H9 (cell line): ENCODE measurements at regions not wholly inside any gene's neighbourhood (a gene's known extent, or its start where the extent isn't known, plus 50 kb on each side); places are given as distances from the start of the nearest gene placed in this dataset.

Experiments used
- DNase-seq: peaks from one replicate; pipeline ENCODE4 v3.0.0-alpha.2; 2017
- H2AFZ ChIP-seq: one replicate; pipeline ENCODE4 v1.6.1; 2013; ENCODE audit warnings: mild to moderate bottlenecking, low read length, control low read depth, moderate library complexity
- H2AK5ac ChIP-seq: 2 replicates; pipeline ENCODE4 v1.6.1; 2013; ENCODE audit warnings: low read length, control low read depth, mixed read lengths; ENCODE audit not compliant: insufficient read length
- H2BK120ac ChIP-seq: one replicate; pipeline ENCODE4 v1.6.1; 2013; ENCODE audit warnings: low read depth, mild to moderate bottlenecking, low read length, control low read depth, inconsistent platforms; ENCODE audit not compliant: poor library complexity, severe bottlenecking
- H2BK12ac ChIP-seq: 2 replicates; pipeline ENCODE4 v1.6.1; 2013; ENCODE audit warnings: low read length, control low read depth, mixed read lengths, low read depth; ENCODE audit not compliant: insufficient read length
- H2BK15ac ChIP-seq: 2 replicates; pipeline ENCODE4 v1.6.1; 2013; ENCODE audit warnings: low read depth, low read length, control low read depth
- H2BK20ac ChIP-seq: one replicate; pipeline ENCODE4 v1.6.1; 2013; ENCODE audit warnings: low read depth, mild to moderate bottlenecking, low read length, control low read depth, inconsistent platforms; ENCODE audit not compliant: poor library complexity, severe bottlenecking
- H2BK5ac ChIP-seq: 2 replicates; pipeline ENCODE4 v1.6.1; 2013; ENCODE audit warnings: low read length, control low read depth, mixed read lengths; ENCODE audit not compliant: insufficient read length
- H3K14ac ChIP-seq: 2 replicates; pipeline ENCODE4 v1.6.1; 2013; ENCODE audit warnings: low read length, control low read depth; ENCODE audit not compliant: insufficient read depth
- H3K18ac ChIP-seq: 2 replicates; pipeline ENCODE4 v1.6.1; 2013; ENCODE audit warnings: low read depth, mild to moderate bottlenecking, mixed read lengths, low read length, control low read depth; ENCODE audit not compliant: insufficient read length
- H3K23ac ChIP-seq: 2 replicates; pipeline ENCODE4 v1.6.1; 2013; ENCODE audit warnings: low read length, control low read depth, mixed read lengths, low read depth; ENCODE audit not compliant: insufficient read length
- H3K23me2 ChIP-seq: 2 replicates; pipeline ENCODE4 v1.6.1; 2013; ENCODE audit warnings: low read depth, mild to moderate bottlenecking, mixed read lengths, low read length, control low read depth; ENCODE audit not compliant: insufficient read length, poor library complexity, severe bottlenecking
- H3K27ac ChIP-seq: 2 replicates; pipeline ENCODE4 v1.5.1; 2013; ENCODE audit warnings: low read length, control low read depth, mixed read lengths, low read depth; ENCODE audit not compliant: insufficient read length
- H3K27me3 ChIP-seq: 2 replicates; pipeline ENCODE4 v1.6.1; 2013; ENCODE audit warnings: low read length, control low read depth, inconsistent platforms; ENCODE audit not compliant: insufficient read depth
- H3K4ac ChIP-seq: 2 replicates; pipeline ENCODE4 v1.6.1; 2013; ENCODE audit warnings: low read depth, mild to moderate bottlenecking, control low read depth, inconsistent platforms, low read length, moderate library complexity
- H3K4me1 ChIP-seq: 2 replicates; pipeline ENCODE4 v1.6.1; 2013; ENCODE audit warnings: low read length, control low read depth, inconsistent platforms; ENCODE audit not compliant: insufficient read depth
- H3K4me2 ChIP-seq: 2 replicates; pipeline ENCODE4 v1.6.1; 2013; ENCODE audit warnings: low read length, control low read depth, mixed read lengths; ENCODE audit not compliant: insufficient read length, insufficient read depth
- H3K56ac ChIP-seq: 2 replicates; pipeline ENCODE4 v1.6.1; 2013; ENCODE audit warnings: low read depth, mild to moderate bottlenecking, mixed read lengths, low read length, control low read depth; ENCODE audit not compliant: insufficient read length
- H3K79me1 ChIP-seq: 2 replicates; pipeline ENCODE4 v1.6.1; 2013; ENCODE audit warnings: low read depth, mild to moderate bottlenecking, moderate library complexity, low read length, control low read depth, inconsistent platforms; ENCODE audit not compliant: insufficient read depth, poor library complexity, severe bottlenecking
- H3K79me2 ChIP-seq: 2 replicates; pipeline ENCODE4 v1.6.1; 2013; ENCODE audit warnings: low read length, control low read depth, inconsistent platforms; ENCODE audit not compliant: insufficient read depth
- H3K9ac ChIP-seq: 2 replicates; pipeline ENCODE4 v1.6.1; 2013; ENCODE audit warnings: low read length, control low read depth, mixed read lengths; ENCODE audit not compliant: insufficient read length; ENCODE audit errors: extremely low read depth
- H3K9me3 ChIP-seq: one replicate; pipeline ENCODE4 v1.6.1; 2013; ENCODE audit warnings: low read depth, low read length, inconsistent platforms; ENCODE audit not compliant: control insufficient read depth
- H3T11ph ChIP-seq: one replicate; pipeline ENCODE4 v1.6.1; 2013; ENCODE audit warnings: mild to moderate bottlenecking, low read length, control low read depth, inconsistent platforms
- H4K20me1 ChIP-seq: one replicate; pipeline ENCODE4 v1.6.1; 2013; ENCODE audit not compliant: control insufficient read depth, insufficient read length, insufficient read depth
- H4K5ac ChIP-seq: 2 replicates; pipeline ENCODE4 v1.6.1; 2013; ENCODE audit warnings: low read depth, mild to moderate bottlenecking, mixed read lengths, low read length, control low read depth; ENCODE audit not compliant: insufficient read length
- H4K8ac ChIP-seq: replicated peaks from 2 replicates; pipeline ENCODE4 v1.6.1; 2013; ENCODE audit warnings: low read length, control low read depth, mixed read lengths, low read depth; ENCODE audit not compliant: insufficient read length
- H4K91ac ChIP-seq: 2 replicates; pipeline ENCODE4 v1.6.1; 2013; ENCODE audit warnings: low read depth, mild to moderate bottlenecking, moderate library complexity, mixed read lengths, low read length, control low read depth; ENCODE audit not compliant: insufficient read length
- H3K27ac Mint-ChIP-seq, 3 experiments: 2 replicates in 2 of 3; 3 replicates in 1 of 3; pipeline ENCODE4 v1.8.0; 2020 to 2021; ENCODE audit warnings: mixed read lengths in 3 of 3, mild to moderate bottlenecking in 1 of 3, moderate library complexity in 1 of 3
- H3K27me3 Mint-ChIP-seq: 2 replicates; pipeline ENCODE4 v1.8.0; 2021; ENCODE audit warnings: low read depth, mild to moderate bottlenecking, moderate library complexity, mixed read lengths
- H3K36me3 Mint-ChIP-seq, 3 experiments: 2 replicates in 2 of 3; 3 replicates in 1 of 3; pipeline ENCODE4 v1.8.0; 2020 to 2021; ENCODE audit warnings: low read depth in 3 of 3, mixed read lengths in 3 of 3; ENCODE audit not compliant: insufficient read depth in 1 of 3
- H3K4me1 Mint-ChIP-seq, 2 experiments: 2 replicates each; pipeline ENCODE4 v1.8.0; 2020; ENCODE audit warnings: mixed read lengths in 2 of 2
- H3K4me3 Mint-ChIP-seq, 2 experiments: 2 replicates in 1 of 2; 3 replicates in 1 of 2; pipeline ENCODE4 v1.8.0; 2020 to 2021; ENCODE audit warnings: mild to moderate bottlenecking in 2 of 2, mixed read lengths in 2 of 2, moderate library complexity in 1 of 2
- H3K9me3 Mint-ChIP-seq, 2 experiments: 2 replicates in 1 of 2; 3 replicates in 1 of 2; pipeline ENCODE4 v1.8.0; 2020; ENCODE audit warnings: mild to moderate bottlenecking in 2 of 2, mixed read lengths in 2 of 2, moderate library complexity in 1 of 2
- CTCF ChIP-seq: fragments of 200-600 bp; sonication (generic); conservative IDR thresholded peaks from 3 replicates; pipeline ENCODE4 v1.8.0; 2021; ENCODE audit warnings: antibody characterized with exemption, mild to moderate bottlenecking
- WGBS: extraction: QIAGEN DNeasy Blood & Tissue Kit; methylation state at CpG from one replicate; pipeline ENCODE4 v1.1.7; 2013; ENCODE audit warnings: missing lambda C conversion rate, low lambda C conversion rate, mixed read lengths; ENCODE audit not compliant: insufficient read length; ENCODE audit errors: extremely low coverage; 5-methylcytosine and 5-hydroxymethylcytosine counted together

- H4K91ac ChIP-seq = no peak overlapping the region
- no CpG with 5 or more reads among the region's 4 CpGs for WGBS
- no peaks in the 10 kb centered on the region for H3K4me1 ChIP-seq
- Mint-ChIP-seq H3K4me1 (no peaks in the 10 kb centered on the region), H3K36me3 (no peaks in the 10 kb centered on the region), H3K27ac (no peak overlapping the region), H3K27me3 (no peaks in the 10 kb centered on the region), H3K4me3 (no peak overlapping the region), H3K9me3 (no peaks in the 10 kb centered on the region)
- no peak overlapping the region for H3K14ac ChIP-seq
- H2BK12ac ChIP-seq = no peak overlapping the region
- H3K9ac ChIP-seq = no peak overlapping the region
- H3K27me3 ChIP-seq = no peaks in the 10 kb centered on the region
- H4K8ac ChIP-seq = no peak overlapping the region
- no peak overlapping the region for H3K27ac ChIP-seq
- no peak overlapping the region for H3K56ac ChIP-seq
- H4K5ac ChIP-seq = no peak overlapping the region
- H3K4ac ChIP-seq = no peak overlapping the region
- no peak overlapping the region for H3K23ac ChIP-seq
- no peak overlapping the region for H2BK120ac ChIP-seq
- H2BK5ac ChIP-seq = no peak overlapping the region
- no peak overlapping the region for H3K4me2 ChIP-seq
- no peaks in the 10 kb centered on the region for H3K23me2 ChIP-seq
- no peaks in the 10 kb centered on the region for H4K20me1 ChIP-seq
- H2BK20ac ChIP-seq = no peak overlapping the region
- H3T11ph ChIP-seq = no peak overlapping the region
- no peaks in the 10 kb centered on the region for H3K79me1 ChIP-seq
- DNase-seq = no peak
- H2BK15ac ChIP-seq = no peak overlapping the region
- no peak overlapping the region for H2AK5ac ChIP-seq
- no peaks in the 10 kb centered on the region for H3K79me2 ChIP-seq
- H3K18ac ChIP-seq = no peak overlapping the region
- no peak for TF ChIP-seq CTCF
- no peaks in the 10 kb centered on the region for H3K9me3 ChIP-seq
- no peak overlapping the region for H2AFZ ChIP-seq
Measured at GRCh38 chr15:39254181-39254580, 326.7 kb upstream of the THBS1 start.
